ENCODE measurements at regions not wholly inside any gene's neighbourhood (a gene's known extent, or its start where the extent isn't known, plus 50 kb on each side); places are given as distances from the start of the nearest gene placed in this dataset.

- TF ChIP-seq, protein P1, sequence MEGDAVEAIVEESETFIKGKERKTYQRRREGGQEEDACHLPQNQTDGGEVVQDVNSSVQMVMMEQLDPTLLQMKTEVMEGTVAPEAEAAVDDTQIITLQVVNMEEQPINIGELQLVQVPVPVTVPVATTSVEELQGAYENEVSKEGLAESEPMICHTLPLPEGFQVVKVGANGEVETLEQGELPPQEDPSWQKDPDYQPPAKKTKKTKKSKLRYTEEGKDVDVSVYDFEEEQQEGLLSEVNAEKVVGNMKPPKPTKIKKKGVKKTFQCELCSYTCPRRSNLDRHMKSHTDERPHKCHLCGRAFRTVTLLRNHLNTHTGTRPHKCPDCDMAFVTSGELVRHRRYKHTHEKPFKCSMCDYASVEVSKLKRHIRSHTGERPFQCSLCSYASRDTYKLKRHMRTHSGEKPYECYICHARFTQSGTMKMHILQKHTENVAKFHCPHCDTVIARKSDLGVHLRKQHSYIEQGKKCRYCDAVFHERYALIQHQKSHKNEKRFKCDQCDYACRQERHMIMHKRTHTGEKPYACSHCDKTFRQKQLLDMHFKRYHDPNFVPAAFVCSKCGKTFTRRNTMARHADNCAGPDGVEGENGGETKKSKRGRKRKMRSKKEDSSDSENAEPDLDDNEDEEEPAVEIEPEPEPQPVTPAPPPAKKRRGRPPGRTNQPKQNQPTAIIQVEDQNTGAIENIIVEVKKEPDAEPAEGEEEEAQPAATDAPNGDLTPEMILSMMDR (conservative IDR thresholded peaks at IDR 0.05), result no peak
- TF ChIP-seq EZH2 (IDR thresholded peaks at IDR 0.05; ENCODE audit: low read depth), result no peak
Observed at GRCh38 chr6:141914646-141915045, 218.1 kb upstream of the GJE1 start.

Measured in PC-9 (cell line).